Hindlimb muscle (tissue), 1 donor: ENCODE measurements at regions not wholly inside any gene's neighbourhood (a gene's known extent, or its start where the extent isn't known, plus 50 kb on each side); places are given as distances from the start of the nearest gene placed in this dataset.
"Not testable (repeated sequence)": the region's sequence is repeated elsewhere in the genome, so short reads cannot be mapped to it uniquely, and the experiment has no call there.

Experiments used
- DNase-seq: peaks from one replicate; pipeline ENCODE4 v3.0.0-alpha.2; 2013

- not testable (repeated sequence) for DNase-seq
These were observed 1154.7 kb downstream of the FOXD4L5 start for GRCh38 chr9:64130325-64130724.

- DNase-seq: no peak
These were observed 1156.4 kb downstream of the FOXD4L5 start for GRCh38 chr9:64128572-64128971.

- DNase-seq: not testable (repeated sequence)
These were observed 1163.4 kb downstream of the FOXD4L5 start for GRCh38 chr9:64121602-64122001.

GRCh38 chr9:64117329-64117728 lies 1167.7 kb downstream of the FOXD4L5 start:
- DNase-seq: not testable (repeated sequence)

- DNase-seq: not testable (repeated sequence)
These were observed 1177.1 kb downstream of the FOXD4L5 start for GRCh38 chr9:64107867-64108266.

GRCh38 chr9:64107211-64107610 lies 1177.8 kb downstream of the FOXD4L5 start:
- not testable (repeated sequence) for DNase-seq

- DNase-seq: not testable (repeated sequence)
These were observed 1179.8 kb downstream of the FOXD4L5 start for GRCh38 chr9:64105193-64105592.

GRCh38 chr9:64101504-64101903 lies 1183.5 kb downstream of the FOXD4L5 start:
- not testable (repeated sequence) for DNase-seq

GRCh38 chr9:64100571-64101155 lies 1184.3 kb downstream of the FOXD4L5 start:
- not testable (repeated sequence) for DNase-seq

- not testable (repeated sequence) for DNase-seq
These were observed 1199.0 kb downstream of the FOXD4L5 start for GRCh38 chr9:64085998-64086397.

- DNase-seq: not testable (repeated sequence)
These were observed 1213.4 kb downstream of the FOXD4L5 start for GRCh38 chr9:64071358-64072253.

GRCh38 chr9:64070611-64071357 lies 1214.2 kb downstream of the FOXD4L5 start:
- not testable (repeated sequence) for DNase-seq

- not testable (repeated sequence) for DNase-seq
These were observed 1214.9 kb downstream of the FOXD4L5 start for GRCh38 chr9:64070083-64070482.

GRCh38 chr9:64066736-64067368 lies 1218.2 kb downstream of the FOXD4L5 start:
- DNase-seq: no peak

GRCh38 chr9:64061013-64061627 lies 1223.9 kb downstream of the FOXD4L5 start:
- DNase-seq: no peak

GRCh38 chr9:64058070-64058469 lies 1226.9 kb downstream of the FOXD4L5 start:
- DNase-seq: not testable (repeated sequence)

GRCh38 chr9:64057553-64057952 lies 1227.5 kb downstream of the FOXD4L5 start:
- DNase-seq: no peak

- not testable (repeated sequence) for DNase-seq
These were observed 1256.1 kb downstream of the FOXD4L5 start for GRCh38 chr9:64028925-64029324.

- not testable (repeated sequence) for DNase-seq
These were observed 1264.1 kb downstream of the FOXD4L5 start for GRCh38 chr9:64020696-64021491.

- not testable (repeated sequence) for DNase-seq
These were observed 1267.3 kb downstream of the FOXD4L5 start for GRCh38 chr9:64017666-64018065.

GRCh38 chr9:64016845-64017406 lies 1268.1 kb downstream of the FOXD4L5 start:
- DNase-seq: peak; percentile 59
